Astrocyte (in vitro differentiated cells and primary cell): ENCODE measurements at regions not wholly inside any gene's neighbourhood (a gene's known extent, or its start where the extent isn't known, plus 50 kb on each side); places are given as distances from the start of the nearest gene placed in this dataset.

Experiments
- CTCF ChIP-seq: IDR thresholded peaks from 2 replicates; pipeline ENCODE4 v1.5.1; 2011; ENCODE audit warnings: low read depth, mild to moderate bottlenecking, inconsistent platforms, low read length, moderate library complexity; ENCODE audit not compliant: insufficient read depth
- EZH2 ChIP-seq: IDR thresholded peaks from 2 replicates; pipeline ENCODE4 v1.6.1; 2012; ENCODE audit warnings: mild to moderate bottlenecking, low read length, inconsistent platforms; ENCODE audit not compliant: insufficient read depth

DNA sequence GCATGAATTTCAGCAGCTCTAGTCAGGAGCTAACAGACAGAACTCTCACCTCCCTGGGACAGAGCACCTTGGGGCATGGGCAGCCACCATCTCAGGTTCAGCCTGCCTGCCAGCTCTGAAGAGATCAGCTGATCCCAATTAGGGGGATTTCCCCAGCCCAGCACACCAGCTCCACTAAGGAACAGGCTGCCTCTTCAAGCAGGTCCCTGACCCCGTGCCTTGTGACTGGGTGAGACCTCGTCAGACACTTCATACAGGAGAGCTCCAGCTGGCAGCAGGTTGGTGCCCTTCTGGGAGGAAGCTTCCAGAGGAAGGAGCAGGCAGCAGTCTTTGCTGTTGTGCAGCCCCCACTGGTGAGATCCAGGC lies 84.5 kb upstream of the UFM1 start:
- TF ChIP-seq CTCF: no peak
- no peak for TF ChIP-seq EZH2
